ENCODE measurements at regions not wholly inside any gene's neighbourhood (a gene's known extent, or its start where the extent isn't known, plus 50 kb on each side); places are given as distances from the start of the nearest gene placed in this dataset.

DNA sequence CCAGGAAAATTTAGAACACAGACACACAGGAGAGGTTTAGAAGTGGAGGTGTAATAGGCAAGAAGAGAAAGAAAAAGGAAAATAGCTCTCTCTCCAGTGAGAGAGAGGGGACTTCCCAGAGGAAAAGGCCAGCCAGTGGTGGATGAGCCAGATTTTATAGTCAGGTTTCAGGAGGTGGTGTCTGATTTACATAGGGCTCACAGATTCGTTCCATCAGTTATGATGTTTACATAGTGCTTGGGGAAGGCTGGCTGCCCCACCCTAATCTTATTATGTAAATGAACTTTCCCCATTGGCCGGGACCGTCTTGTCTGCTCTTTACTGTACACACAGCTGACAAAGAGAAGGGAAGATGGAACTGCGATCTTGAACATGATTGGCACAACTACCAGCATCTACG lies 797.3 kb downstream of the PLA2G4A start:
- no peak for TF ChIP-seq Cebpa-rat (IDR thresholded peaks at IDR 0.05)
- H3K4me2 ChIP-seq = no peak overlapping the region
- no peaks in the 10 kb centered on the region; the same call in 1 of the 2 replicates for H3K4me1 ChIP-seq
- H3K9me3 ChIP-seq = peaks cover 10% of the 10 kb centered on the region
- no peak overlapping the region for H3K27ac ChIP-seq
- H3K36me3 ChIP-seq = no peaks in the 10 kb centered on the region
- no peak overlapping the region for H3K4me3 ChIP-seq
- H3K27me3 ChIP-seq = no peaks in the 10 kb centered on the region
- H3K9ac ChIP-seq = no peak overlapping the region
- no peaks in the 10 kb centered on the region for H4K20me1 ChIP-seq

DNA sequence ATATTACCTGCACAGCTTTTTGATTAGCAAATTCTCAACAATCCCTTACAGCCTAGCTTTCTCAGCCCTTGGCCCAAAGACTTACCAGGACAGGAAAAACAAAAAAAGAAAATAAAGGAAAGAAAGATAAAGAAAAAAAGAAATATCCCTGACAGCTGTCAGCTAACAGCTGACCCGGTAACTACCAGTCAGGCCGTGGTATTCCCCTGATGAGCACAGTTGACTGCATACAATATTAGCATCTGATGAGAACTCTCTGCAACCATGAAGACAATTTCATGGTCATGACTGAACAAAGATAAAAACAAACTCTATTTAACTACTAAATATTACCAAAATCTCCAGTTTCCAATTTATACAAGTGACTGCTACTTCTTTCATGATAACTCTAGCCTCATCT lies 798.8 kb downstream of the PLA2G4A start:
- no peaks in the 10 kb centered on the region for H4K20me1 ChIP-seq
- H3K4me2 ChIP-seq = no peak overlapping the region
- no peak overlapping the region for H3K4me3 ChIP-seq
- no peak overlapping the region for H3K27ac ChIP-seq
- peaks cover 22% of the 10 kb centered on the region for H3K9me3 ChIP-seq
- no peaks in the 10 kb centered on the region for H3K36me3 ChIP-seq
- no peaks in the 10 kb centered on the region for H3K27me3 ChIP-seq
- no peak overlapping the region for H3K9ac ChIP-seq
- TF ChIP-seq Cebpa-rat (IDR thresholded peaks at IDR 0.05) = no peak
- no peaks in the 10 kb centered on the region; the same call in 1 of the 2 replicates for H3K4me1 ChIP-seq

DNA sequence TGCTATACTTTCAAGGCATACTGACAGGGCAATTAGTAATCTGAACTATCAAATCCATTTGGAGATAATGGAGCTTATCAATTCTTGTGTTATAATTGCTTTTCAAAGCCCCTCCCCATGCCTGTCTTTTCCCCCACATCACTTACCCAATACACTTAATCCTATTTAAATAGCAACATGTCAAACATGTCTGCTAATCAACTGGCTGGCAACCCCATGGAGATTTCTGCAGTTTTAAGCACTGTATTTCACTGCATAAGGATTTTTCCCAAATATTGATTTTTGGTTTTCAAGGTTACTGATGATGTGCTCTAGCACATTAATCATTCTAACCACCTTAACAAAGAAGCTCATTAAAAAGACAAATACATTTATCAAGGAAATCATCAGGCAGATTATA lies 800.3 kb downstream of the PLA2G4A start:
- Histone ChIP-seq H4K20me1 (no peaks in the 10 kb centered on the region), H3K4me3 (no peak overlapping the region), H3K27me3 (no peaks in the 10 kb centered on the region), H3K4me1 (no peaks in the 10 kb centered on the region), H3K4me2 (no peak overlapping the region), H3K9me3 (peaks cover 22% of the 10 kb centered on the region), H3K9ac (no peak overlapping the region), H3K36me3 (no peaks in the 10 kb centered on the region), H3K27ac (no peak overlapping the region)
- TF ChIP-seq Cebpa-rat (IDR thresholded peaks at IDR 0.05) = no peak

GRCh38 chr1:187630653-187631380 lies 802.1 kb downstream of the PLA2G4A start:
- H3K4me3 ChIP-seq = no peak overlapping the region
- no peak overlapping the region for H3K27ac ChIP-seq
- H3K36me3 ChIP-seq = no peaks in the 10 kb centered on the region
- H3K9ac ChIP-seq = no peak overlapping the region
- TF ChIP-seq Cebpa-rat (IDR thresholded peaks at IDR 0.05) = no peak
- H4K20me1 ChIP-seq = no peaks in the 10 kb centered on the region
- H3K27me3 ChIP-seq = no peaks in the 10 kb centered on the region
- no peak overlapping the region for H3K4me2 ChIP-seq
- 0 out of 2 replicates have a peak, but pooled peaks cover 5% of the 10 kb centered on the region for H3K4me1 ChIP-seq
- H3K9me3 ChIP-seq = peaks cover 22% of the 10 kb centered on the region

DNA sequence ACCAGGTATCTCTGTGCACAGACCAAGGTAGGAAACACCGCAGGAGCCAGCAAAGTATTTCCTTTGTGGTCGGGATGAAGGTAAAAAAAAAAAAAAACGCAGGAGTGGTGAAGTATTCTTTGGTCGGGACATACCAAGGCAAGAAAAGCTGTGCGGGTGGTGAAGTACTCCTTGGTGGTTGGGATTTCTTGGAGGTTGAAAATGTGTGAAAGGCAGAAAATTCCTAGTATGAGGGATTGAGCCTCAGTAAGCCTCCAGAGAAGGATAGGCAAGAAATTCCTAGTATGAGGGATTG lies 802.6 kb downstream of the PLA2G4A start:
- H3K36me3 ChIP-seq = no peaks in the 10 kb centered on the region
- TF ChIP-seq Cebpa-rat (IDR thresholded peaks at IDR 0.05) = no peak
- no peak overlapping the region for H3K4me3 ChIP-seq
- no peak overlapping the region for H3K9ac ChIP-seq
- no peaks in the 10 kb centered on the region for H4K20me1 ChIP-seq
- peaks cover 22% of the 10 kb centered on the region for H3K9me3 ChIP-seq
- H3K4me2 ChIP-seq = no peak overlapping the region
- H3K27ac ChIP-seq = no peak overlapping the region
- H3K4me1 ChIP-seq = 0 out of 2 replicates have a peak, but pooled peaks cover 5% of the 10 kb centered on the region
- no peaks in the 10 kb centered on the region for H3K27me3 ChIP-seq

DNA sequence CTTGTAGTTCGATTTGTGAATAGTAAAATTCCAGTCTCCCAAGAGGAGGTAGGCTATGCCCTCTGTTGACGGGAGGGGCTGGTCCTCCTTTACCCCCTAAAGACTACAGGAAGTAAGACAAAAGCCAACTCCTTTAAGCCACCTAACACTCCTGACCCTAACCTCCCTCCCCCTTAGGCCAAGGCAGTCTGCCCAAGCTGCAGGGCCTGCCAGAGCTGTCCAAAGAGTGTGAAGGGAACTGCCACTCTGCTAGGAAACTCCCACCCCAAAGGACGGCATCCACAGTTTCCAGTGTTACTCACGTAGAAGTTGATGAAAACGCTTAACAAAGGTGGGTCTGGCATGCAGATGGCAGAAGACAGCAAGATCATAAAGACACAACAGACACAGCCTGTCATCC lies 803.2 kb downstream of the PLA2G4A start:
- Histone ChIP-seq H3K9me3 (peaks cover 22% of the 10 kb centered on the region), H3K4me1 (0 out of 2 replicates have a peak, but pooled peaks cover 5% of the 10 kb centered on the region), H3K27me3 (no peaks in the 10 kb centered on the region), H3K27ac (no peak overlapping the region), H3K36me3 (no peaks in the 10 kb centered on the region), H3K4me2 (no peak overlapping the region), H4K20me1 (no peaks in the 10 kb centered on the region), H3K4me3 (no peak overlapping the region), H3K9ac (no peak overlapping the region)
- no peak for TF ChIP-seq Cebpa-rat (IDR thresholded peaks at IDR 0.05)

GRCh38 chr1:187634940-187635339 lies 806.2 kb downstream of the PLA2G4A start:
- no peak overlapping the region for H3K4me3 ChIP-seq
- H3K4me2 ChIP-seq = no peak overlapping the region
- TF ChIP-seq Cebpa-rat (IDR thresholded peaks at IDR 0.05) = no peak
- H3K27me3 ChIP-seq = no peaks in the 10 kb centered on the region
- no peaks in the 10 kb centered on the region for H3K36me3 ChIP-seq
- H3K27ac ChIP-seq = no peak overlapping the region
- H3K4me1 ChIP-seq = 0 out of 2 replicates have a peak, but pooled peaks cover 5% of the 10 kb centered on the region
- no peak overlapping the region for H3K9ac ChIP-seq
- no peaks in the 10 kb centered on the region for H4K20me1 ChIP-seq
- peaks cover 22% of the 10 kb centered on the region for H3K9me3 ChIP-seq

- Histone ChIP-seq H3K4me1 (0 out of 2 replicates have a peak, but pooled peaks cover 5% of the 10 kb centered on the region), H3K27me3 (no peaks in the 10 kb centered on the region), H3K9ac (no peak overlapping the region), H3K4me2 (no peak overlapping the region), H4K20me1 (no peaks in the 10 kb centered on the region), H3K36me3 (no peaks in the 10 kb centered on the region), H3K4me3 (no peak overlapping the region), H3K9me3 (0 out of 2 replicates have a peak, but pooled peaks cover 6% of the 10 kb centered on the region), H3K27ac (no peak overlapping the region)
- TF ChIP-seq Cebpa-rat (IDR thresholded peaks at IDR 0.05) = no peak
These were observed 810.1 kb downstream of the PLA2G4A start for GRCh38 chr1:187638733-187639434.

GRCh38 chr1:187641015-187641414 lies 812.3 kb downstream of the PLA2G4A start:
- Histone ChIP-seq H3K27me3 (no peaks in the 10 kb centered on the region), H3K4me1 (no peaks in the 10 kb centered on the region), H3K9ac (no peak overlapping the region), H3K4me2 (no peak overlapping the region), H4K20me1 (no peaks in the 10 kb centered on the region), H3K9me3 (0 out of 2 replicates have a peak, but pooled peaks cover 6% of the 10 kb centered on the region), H3K36me3 (no peaks in the 10 kb centered on the region), H3K4me3 (no peak overlapping the region), H3K27ac (no peak overlapping the region)
- TF ChIP-seq Cebpa-rat (IDR thresholded peaks at IDR 0.05) = no peak

DNA sequence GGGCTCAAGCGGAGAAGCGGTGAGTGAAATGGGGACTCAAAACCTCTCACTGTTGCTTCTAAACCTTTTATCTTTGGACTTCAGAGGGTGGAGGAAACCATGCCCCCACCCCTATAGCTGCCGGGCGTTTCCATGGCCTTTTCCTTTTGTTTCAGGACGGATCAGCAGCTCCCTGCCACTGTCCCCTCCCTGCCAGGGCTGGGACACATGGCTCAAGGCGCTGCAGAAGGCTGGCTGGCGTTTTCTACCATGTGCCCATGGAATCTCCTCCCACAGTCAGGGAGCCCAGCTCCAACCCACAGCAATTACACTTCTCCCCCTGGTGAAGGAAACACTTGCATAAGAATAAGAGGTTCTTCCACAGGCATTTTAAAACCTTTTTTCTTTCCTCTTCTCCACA lies 812.7 kb downstream of the PLA2G4A start:
- no peak overlapping the region for H3K4me3 ChIP-seq
- no peak for TF ChIP-seq Cebpa-rat (IDR thresholded peaks at IDR 0.05)
- H3K4me2 ChIP-seq = no peak overlapping the region

More for the DNA sequence above, 812.7 kb downstream of the PLA2G4A start:
- Histone ChIP-seq H4K20me1 (no peaks in the 10 kb centered on the region), H3K4me1 (no peaks in the 10 kb centered on the region), H3K36me3 (no peaks in the 10 kb centered on the region), H3K9ac (no peak overlapping the region), H3K27ac (no peak overlapping the region), H3K9me3 (0 out of 2 replicates have a peak, but pooled peaks cover 6% of the 10 kb centered on the region), H3K27me3 (no peaks in the 10 kb centered on the region)

All from BLaER1 (cell line).